HCT116 (cell line): ENCODE measurements at regions not wholly inside any gene's neighbourhood (a gene's known extent, or its start where the extent isn't known, plus 50 kb on each side); places are given as distances from the start of the nearest gene placed in this dataset.

Experiments used
- ATAC-seq: fragments of 200-7000 bp; cut with Tn5 transposase; 2 replicates; pipeline ENCODE4 v1.9.1; 2020; ENCODE audit warnings: mild to moderate bottlenecking, moderate library complexity
- BruUV-seq: library from RNA; stranded (reverse); fragments of 400-500 nt; replicated peaks from 2 replicates; lab custom pipeline; 2021; lab: Mats Ljungman, UMichigan
- CTCF ChIA-PET: fragments of 300-600 bp; sonication (Branson Sonifier 250); formaldehyde crosslinking; loops from one replicate; lab custom pipeline; 2021; ENCODE audit warnings: antibody characterized with exemption; lab: Charles Lee
- POLR2A ChIA-PET: fragments of 300-600, 350-600 bp; sonication (Branson Sonifier 250); formaldehyde crosslinking; loops from one replicate; lab custom pipeline; 2021; ENCODE audit warnings: antibody characterized with exemption; lab: Charles Lee
- RAD21 ChIA-PET, 2 experiments: fragments of 300-600 bp; sonication (Branson Sonifier 250); formaldehyde crosslinking; loops; one replicate each; lab custom pipeline; 2023; ENCODE audit warnings: low total read pairs in 2 of 2; ENCODE audit not compliant: uncharacterized antibody in 2 of 2, unreplicated experiment in 2 of 2, low non-redundant PET in 1 of 2; lab: Charles Lee
- DNase-seq: peaks from one replicate; pipeline ENCODE4 v3.0.0-alpha.2; 2010; ENCODE audit warnings: low read depth, low spot score
- H2AFZ ChIP-seq: fragments of 200-600 bp; shearing (Covaris generic), sonication (generic); 2 replicates; pipeline ENCODE4 v1.6.1; 2017; ENCODE audit warnings: low read depth, mixed run types, mixed read lengths, antibody characterized with exemption, low read length; ENCODE audit not compliant: poor library complexity, severe bottlenecking
- H3K27ac ChIP-seq: 2 replicates; pipeline ENCODE4 v1.5.1; 2012; ENCODE audit warnings: low read depth, low read length
- H3K27me3 ChIP-seq: fragments of 200-600 bp; sonication (generic); 2 replicates; pipeline ENCODE4 v1.6.1; 2016; ENCODE audit warnings: mixed run types, low read length, mixed read lengths; ENCODE audit not compliant: insufficient read depth
- H3K36me3 ChIP-seq, 2 experiments: fragments of 200-500 bp in 1 of 2; fragments of 200-600 bp in 1 of 2; sonication (Bioruptor generic) in 1 of 2; sonication (generic) in 1 of 2; 2 replicates each; pipeline versions ENCODE4 v1.5.1 to v1.6.1; 2014 to 2016; ENCODE audit warnings: low read length in 2 of 2, inconsistent platforms in 1 of 2, mixed read lengths in 1 of 2, mixed run types in 1 of 2; ENCODE audit not compliant: insufficient read depth in 2 of 2, control insufficient read depth in 1 of 2
- H3K4me1 ChIP-seq, 2 experiments: fragments of 200-600 bp in 1 of 2; sonication (generic) in 1 of 2; 2 replicates each; pipeline versions ENCODE4 v1.5.1 to v1.6.1; 2012 to 2017; ENCODE audit warnings: low read length in 2 of 2, inconsistent platforms in 1 of 2, mild to moderate bottlenecking in 1 of 2, mixed read lengths in 1 of 2, mixed run types in 1 of 2, moderate library complexity in 1 of 2; ENCODE audit not compliant: insufficient read depth in 2 of 2, control insufficient read depth in 1 of 2
- H3K4me2 ChIP-seq: fragments of 200-600 bp; sonication (generic); 2 replicates; pipeline ENCODE4 v1.6.1; 2017; ENCODE audit warnings: mixed run types, low read length, mixed read lengths
- H3K4me3 ChIP-seq, 2 experiments: fragments of 200-600 bp in 1 of 2; sonication (generic) in 1 of 2; replicated peaks in 1 of 2; 2 replicates each; pipeline ENCODE4 v1.5.1; 2011 to 2016; ENCODE audit warnings: low read length in 2 of 2, control low read depth in 1 of 2, low read depth in 1 of 2, mild to moderate bottlenecking in 1 of 2, mixed read lengths in 1 of 2, mixed run types in 1 of 2
- H3K79me2 ChIP-seq: fragments of 200-600 bp; sonication (generic); 2 replicates; pipeline ENCODE4 v1.6.1; 2017; ENCODE audit warnings: mild to moderate bottlenecking, mixed run types, low read length, moderate library complexity, mixed read lengths; ENCODE audit not compliant: insufficient read depth
- H3K9ac ChIP-seq: fragments of 200-600 bp; sonication (generic); 2 replicates; pipeline ENCODE4 v1.6.1; 2016; ENCODE audit warnings: low read length, mixed read lengths
- H3K9me2 ChIP-seq: fragments of 200-600 bp; sonication (generic), shearing (Covaris generic); 2 replicates; pipeline ENCODE4 v1.6.1; 2017; ENCODE audit warnings: mixed run types, mild to moderate bottlenecking, moderate library complexity; ENCODE audit not compliant: insufficient read depth
- H3K9me3 ChIP-seq, 2 experiments: fragments of 200-500 bp in 1 of 2; fragments of 200-600 bp in 1 of 2; sonication (Bioruptor generic) in 1 of 2; sonication (generic) in 1 of 2; 2 replicates each; pipeline ENCODE4 v1.6.1; 2014 to 2017; ENCODE audit warnings: low read length in 2 of 2, mixed read lengths in 2 of 2, inconsistent platforms in 1 of 2, low read depth in 1 of 2, mild to moderate bottlenecking in 1 of 2, mixed run types in 1 of 2, moderate library complexity in 1 of 2; ENCODE audit not compliant: control insufficient read depth in 1 of 2, insufficient read depth in 1 of 2
- H4K20me1 ChIP-seq: fragments of 200-600 bp; sonication (generic), shearing (Covaris generic); 2 replicates; pipeline ENCODE4 v1.6.1; 2017; ENCODE audit warnings: mixed run types, mild to moderate bottlenecking, moderate library complexity; ENCODE audit not compliant: insufficient read depth
- CBX3 ChIP-seq: IDR thresholded peaks from 2 replicates; pipeline ENCODE4 v1.6.1; 2012; ENCODE audit warnings: low read depth
- CTCF ChIP-seq, 3 experiments: fragments of 200-600 bp in 1 of 3; sonication (generic) in 1 of 3; IDR thresholded peaks in 2 of 3; conservative IDR thresholded peaks in 1 of 3; 2 replicates each; pipeline ENCODE4 v1.5.1; 2012 to 2017; ENCODE audit warnings: low read depth in 2 of 3, low read length in 2 of 3, antibody characterized with exemption in 1 of 3, borderline replicate concordance in 1 of 3, control low read depth in 1 of 3, mild to moderate bottlenecking in 1 of 3, mixed read lengths in 1 of 3, mixed run types in 1 of 3, moderate library complexity in 1 of 3; ENCODE audit not compliant: insufficient read depth in 1 of 3
- ELF1 ChIP-seq: IDR thresholded peaks from 2 replicates; pipeline ENCODE4 v1.6.1; 2012; ENCODE audit warnings: low read depth, borderline replicate concordance
- EZH2 ChIP-seq: fragments of 200-600 bp; sonication (generic); IDR thresholded peaks from 2 replicates; pipeline ENCODE4 v1.6.1; 2017; ENCODE audit warnings: antibody characterized with exemption, mixed run types
- EZH2phosphoT487 ChIP-seq: fragments of 200-600 bp; IDR thresholded peaks from 2 replicates; pipeline ENCODE4 v1.6.1; 2018; ENCODE audit warnings: antibody characterized with exemption, borderline replicate concordance
- FOSL1 ChIP-seq: IDR thresholded peaks from 2 replicates; pipeline ENCODE4 v1.6.1; 2012; ENCODE audit warnings: low read depth
- POLR2AphosphoS5 ChIP-seq: IDR thresholded peaks from 2 replicates; pipeline ENCODE4 v1.6.1; 2011; ENCODE audit warnings: mild to moderate bottlenecking, low read depth, low read length, moderate library complexity
- TCF7L2 ChIP-seq: IDR thresholded peaks from 2 replicates; pipeline ENCODE4 v1.7.0; 2011; ENCODE audit warnings: borderline replicate concordance, inconsistent platforms; ENCODE audit not compliant: insufficient read depth, insufficient read length; ENCODE audit errors: extremely low read depth
- ZBTB33 ChIP-seq: IDR thresholded peaks from 2 replicates; pipeline ENCODE4 v1.6.1; 2011; ENCODE audit warnings: mild to moderate bottlenecking, low read length, moderate library complexity; ENCODE audit not compliant: insufficient replicate concordance; ENCODE audit errors: extremely low read depth
- ZFX ChIP-seq: fragments of 450-650 bp; IDR thresholded peaks from 2 replicates; pipeline ENCODE4 v1.6.1; 2017
- ZNF274 ChIP-seq: fragments of 200-500 bp; sonication (Bioruptor generic); IDR thresholded peaks from 2 replicates; pipeline ENCODE4 v1.6.1; 2014; ENCODE audit warnings: mild to moderate bottlenecking, low read depth, low read length, inconsistent platforms
- intact Hi-C: fragments of 100-400 bp; cut with micrococcal nuclease; formaldehyde crosslinking; loops from 2 replicates; pipeline ENCODE4 v1.10.0; 2022

GRCh38 chr6:47091886-47092668, 49.9 kb upstream of the ADGRF1 start:
- no TSS peak for BruUV-seq
- no peak overlapping the region for H3K4me3 ChIP-seq
- POLR2A ChIA-PET: interaction anchor here (2.8 kb wide), 1 partner anchor 217 kb away, joined by 6 read pairs; the partner anchor contains the start of gene TNFRSF21
- CTCF ChIA-PET: interaction anchor here (2.3 kb wide), 1 partner anchor 20 kb away, joined by 6 read pairs; no protein-coding TSS in a partner anchor
- TF ChIP-seq TCF7L2 (no peak), FOSL1 (no peak), ZFX (no peak), CTCF (IDR thresholded peaks at IDR 0.05 in 2 of 3, conservative IDR thresholded peaks at IDR 0.05 in 1 of 3; ENCODE audit: borderline replicate concordance in 1 of 3, insufficient read depth in 1 of 3, low read depth in 2 of 3, low read length in 2 of 3) (no peak), EZH2 (no peak), CBX3 (no peak), EZH2phosphoT487 (no peak), POLR2AphosphoS5 (no peak), ZNF274 (no peak), ZBTB33 (no peak), ELF1 (no peak)
- H3K36me3 ChIP-seq: no peaks in the 10 kb centered on the region
- H3K9me3 ChIP-seq: no peaks in the 10 kb centered on the region
- no peak overlapping the region for H3K27ac ChIP-seq
- RAD21 ChIA-PET: no interaction called here
- H3K79me2 ChIP-seq: no peaks in the 10 kb centered on the region
- intact Hi-C loops: no loop called here
- no peaks in the 10 kb centered on the region for H3K27me3 ChIP-seq
- no peak overlapping the region for H2AFZ ChIP-seq
- peaks cover 8 to 9% of the 10 kb centered on the region in 2 experiments; a peak in 3 of 4 replicates for H3K4me1 ChIP-seq
- H3K9ac ChIP-seq: no peak overlapping the region
- no peaks in the 10 kb centered on the region for H3K9me2 ChIP-seq
- no peak overlapping the region for H3K4me2 ChIP-seq
- H4K20me1 ChIP-seq: no peaks in the 10 kb centered on the region
- no peak for DNase-seq
- ATAC-seq: no peak
